ENCODE measurements at regions not wholly inside any gene's neighbourhood (a gene's known extent, or its start where the extent isn't known, plus 50 kb on each side); places are given as distances from the start of the nearest gene placed in this dataset.

GRCh38 chr9:21696411-21696871 is 106.0 kb upstream of the MTAP start:
- Histone ChIP-seq H3K27ac (ENCODE audit: low read depth in 2 of 2, low read length in 2 of 2) (no peak overlapping the region), H3K36me3 (ENCODE audit: control insufficient read depth in 2 of 3, insufficient read depth in 3 of 3, low read length in 3 of 3) (no peaks in the 10 kb centered on the region), H3K9ac (ENCODE audit: low read length in 3 of 3) (no peak overlapping the region), H3K27me3 (ENCODE audit: control insufficient read depth, insufficient read depth, low read length) (no peaks in the 10 kb centered on the region), H3K9me3 (ENCODE audit: control insufficient read depth in 2 of 3, insufficient read depth in 1 of 3, low read length in 3 of 3) (no peaks in the 10 kb centered on the region), H3K4me3 (ENCODE audit: low read length in 3 of 3) (no peak overlapping the region), H3K4me1 (ENCODE audit: control insufficient read depth in 2 of 3, insufficient read depth in 2 of 3, low read depth in 1 of 3, low read length in 3 of 3) (no peaks in the 10 kb centered on the region)
- TF ChIP-seq, protein P1, sequence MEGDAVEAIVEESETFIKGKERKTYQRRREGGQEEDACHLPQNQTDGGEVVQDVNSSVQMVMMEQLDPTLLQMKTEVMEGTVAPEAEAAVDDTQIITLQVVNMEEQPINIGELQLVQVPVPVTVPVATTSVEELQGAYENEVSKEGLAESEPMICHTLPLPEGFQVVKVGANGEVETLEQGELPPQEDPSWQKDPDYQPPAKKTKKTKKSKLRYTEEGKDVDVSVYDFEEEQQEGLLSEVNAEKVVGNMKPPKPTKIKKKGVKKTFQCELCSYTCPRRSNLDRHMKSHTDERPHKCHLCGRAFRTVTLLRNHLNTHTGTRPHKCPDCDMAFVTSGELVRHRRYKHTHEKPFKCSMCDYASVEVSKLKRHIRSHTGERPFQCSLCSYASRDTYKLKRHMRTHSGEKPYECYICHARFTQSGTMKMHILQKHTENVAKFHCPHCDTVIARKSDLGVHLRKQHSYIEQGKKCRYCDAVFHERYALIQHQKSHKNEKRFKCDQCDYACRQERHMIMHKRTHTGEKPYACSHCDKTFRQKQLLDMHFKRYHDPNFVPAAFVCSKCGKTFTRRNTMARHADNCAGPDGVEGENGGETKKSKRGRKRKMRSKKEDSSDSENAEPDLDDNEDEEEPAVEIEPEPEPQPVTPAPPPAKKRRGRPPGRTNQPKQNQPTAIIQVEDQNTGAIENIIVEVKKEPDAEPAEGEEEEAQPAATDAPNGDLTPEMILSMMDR (IDR thresholded peaks at IDR 0.05; ENCODE audit: borderline replicate concordance, extremely low read depth, insufficient read depth): no peak
- DNase-seq (peak in 1 of 5 donors; percentile 65), FAIRE-seq (no peak)
- intact Hi-C loops (cut with DNase I): no loop called here

DNA sequence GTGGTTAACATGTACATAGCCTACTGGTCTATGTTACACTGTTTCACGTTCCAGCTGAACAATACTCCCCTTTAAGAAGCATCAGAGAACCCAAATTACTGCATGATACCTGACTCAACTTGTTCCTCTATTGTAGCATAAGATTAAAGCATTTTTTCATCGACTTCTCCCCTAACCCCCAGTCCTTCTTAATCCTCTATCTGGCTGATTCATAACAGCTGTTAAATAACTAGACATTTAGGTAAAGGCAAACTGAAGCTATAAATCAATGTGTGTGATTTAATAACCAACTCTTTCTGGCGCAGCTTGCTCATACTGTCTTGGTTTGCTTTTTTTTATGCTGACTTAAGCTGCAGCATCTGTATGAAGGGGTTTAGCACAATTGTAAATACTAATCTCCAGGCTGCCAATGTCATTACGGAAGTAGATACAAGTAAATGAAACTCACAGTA is 94.2 kb upstream of the MTAP start:
- Histone ChIP-seq H3K4me1 (ENCODE audit: control insufficient read depth in 2 of 3, insufficient read depth in 2 of 3, low read depth in 1 of 3, low read length in 3 of 3) (no peaks in the 10 kb centered on the region), H3K27ac (ENCODE audit: low read depth in 2 of 2, low read length in 2 of 2) (no peak overlapping the region), H3K36me3 (ENCODE audit: control insufficient read depth in 2 of 3, insufficient read depth in 3 of 3, low read length in 3 of 3) (no peaks in the 10 kb centered on the region), H3K9ac (ENCODE audit: low read length in 3 of 3) (no peak overlapping the region), H3K9me3 (ENCODE audit: control insufficient read depth in 2 of 3, insufficient read depth in 1 of 3, low read length in 3 of 3) (no peaks in the 10 kb centered on the region), H3K27me3 (ENCODE audit: control insufficient read depth, insufficient read depth, low read length) (no peaks in the 10 kb centered on the region), H3K4me3 (ENCODE audit: low read length in 3 of 3) (no peak overlapping the region)
- DNase-seq (no peak), FAIRE-seq (no peak)
- TF ChIP-seq, protein P1 (IDR thresholded peaks at IDR 0.05; ENCODE audit: borderline replicate concordance, extremely low read depth, insufficient read depth): no peak
- intact Hi-C loops (cut with DNase I): no loop called here

DNA sequence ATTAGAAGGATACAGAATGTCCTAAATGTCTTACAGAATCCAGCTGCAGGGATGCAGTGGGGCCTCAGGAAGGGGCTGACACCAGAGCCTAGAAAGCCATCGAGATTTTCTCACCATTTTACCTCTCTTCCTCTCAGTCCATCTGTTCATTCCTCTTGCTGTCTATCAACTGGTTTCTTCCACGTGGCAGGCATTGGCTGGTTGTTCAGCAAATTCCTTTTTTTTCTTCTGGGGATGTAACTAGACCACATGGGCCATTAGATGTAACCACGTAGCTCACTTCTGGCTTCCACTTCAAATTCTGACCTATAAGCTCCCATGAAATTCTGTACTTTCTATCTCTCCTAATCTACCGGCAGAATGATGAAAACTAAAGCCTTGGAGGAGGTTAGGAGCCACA is 93.6 kb upstream of the MTAP start:
- intact Hi-C loops (cut with DNase I): no loop called here
- Histone ChIP-seq H3K9me3 (ENCODE audit: control insufficient read depth in 2 of 3, insufficient read depth in 1 of 3, low read length in 3 of 3) (no peaks in the 10 kb centered on the region), H3K9ac (ENCODE audit: low read length in 3 of 3) (no peak overlapping the region), H3K27me3 (ENCODE audit: control insufficient read depth, insufficient read depth, low read length) (no peaks in the 10 kb centered on the region), H3K27ac (ENCODE audit: low read depth in 2 of 2, low read length in 2 of 2) (no peak overlapping the region), H3K36me3 (ENCODE audit: control insufficient read depth in 2 of 3, insufficient read depth in 3 of 3, low read length in 3 of 3) (no peaks in the 10 kb centered on the region), H3K4me1 (ENCODE audit: control insufficient read depth in 2 of 3, insufficient read depth in 2 of 3, low read depth in 1 of 3, low read length in 3 of 3) (no peaks in the 10 kb centered on the region), H3K4me3 (ENCODE audit: low read length in 3 of 3) (no peak overlapping the region)
- FAIRE-seq (no peak), DNase-seq (no peak)
- TF ChIP-seq, protein P1 (IDR thresholded peaks at IDR 0.05; ENCODE audit: borderline replicate concordance, extremely low read depth, insufficient read depth): no peak

- FAIRE-seq (peak; percentile 19), DNase-seq (peak in 3 of 5 donors; percentile 14 to 59 (median 35))
- no peak overlapping the region for H3K9ac ChIP-seq (ENCODE audit: low read length in 3 of 3)
- H3K27ac ChIP-seq (ENCODE audit: low read depth in 2 of 2, low read length in 2 of 2): no peak overlapping the region
- TF ChIP-seq, protein P1 (IDR thresholded peaks at IDR 0.05; ENCODE audit: borderline replicate concordance, extremely low read depth, insufficient read depth): peak; percentile 71
- intact Hi-C loops (cut with DNase I): no loop called here
- H3K36me3 ChIP-seq (ENCODE audit: control insufficient read depth in 2 of 3, insufficient read depth in 3 of 3, low read length in 3 of 3): no peaks in the 10 kb centered on the region
- H3K4me3 ChIP-seq (ENCODE audit: low read length in 3 of 3): no peak overlapping the region
- H3K4me1 ChIP-seq (ENCODE audit: control insufficient read depth in 2 of 3, insufficient read depth in 2 of 3, low read depth in 1 of 3, low read length in 3 of 3): no peaks in the 10 kb centered on the region
- no peaks in the 10 kb centered on the region for H3K27me3 ChIP-seq (ENCODE audit: control insufficient read depth, insufficient read depth, low read length)
- no peaks in the 10 kb centered on the region for H3K9me3 ChIP-seq (ENCODE audit: control insufficient read depth in 2 of 3, insufficient read depth in 1 of 3, low read length in 3 of 3)
These were observed 92.9 kb upstream of the MTAP start for GRCh38 chr9:21709464-21710058.

Measured in kidney (tissue), 13 donors.